ENCODE measurements at regions not wholly inside any gene's neighbourhood (a gene's known extent, or its start where the extent isn't known, plus 50 kb on each side); places are given as distances from the start of the nearest gene placed in this dataset.
A peak's percentile ranks its signal among the peaks of the same experiment; 100 is the strongest.

DNA sequence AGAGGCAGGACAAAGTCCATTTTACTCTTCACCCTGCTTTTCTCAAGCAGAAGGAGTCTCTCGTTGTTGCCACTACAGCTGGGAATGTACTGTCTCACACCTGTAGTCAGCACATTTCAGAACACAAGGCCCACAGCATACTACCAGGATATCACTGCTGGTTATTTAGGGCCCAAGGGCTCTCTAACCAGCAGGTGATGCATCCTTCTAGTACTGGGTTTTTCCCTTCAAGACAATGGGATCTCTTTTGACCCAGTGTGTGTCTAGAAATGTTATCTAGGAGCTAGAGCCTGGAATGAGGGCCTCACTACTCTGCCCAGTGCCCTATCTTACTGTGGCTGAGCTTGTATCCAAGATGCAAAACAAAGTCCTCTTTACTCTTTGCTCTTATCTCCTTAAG is 235.1 kb upstream of the PRR16 start:
- no peak overlapping the region for H3K4me3 ChIP-seq (ENCODE audit: low read depth, low read length)
- no peak for TF ChIP-seq CTCF (IDR thresholded peaks at IDR 0.05; ENCODE audit: insufficient read depth, low read length)
- DNase-seq (ENCODE audit: low read depth), result no peak

DNA sequence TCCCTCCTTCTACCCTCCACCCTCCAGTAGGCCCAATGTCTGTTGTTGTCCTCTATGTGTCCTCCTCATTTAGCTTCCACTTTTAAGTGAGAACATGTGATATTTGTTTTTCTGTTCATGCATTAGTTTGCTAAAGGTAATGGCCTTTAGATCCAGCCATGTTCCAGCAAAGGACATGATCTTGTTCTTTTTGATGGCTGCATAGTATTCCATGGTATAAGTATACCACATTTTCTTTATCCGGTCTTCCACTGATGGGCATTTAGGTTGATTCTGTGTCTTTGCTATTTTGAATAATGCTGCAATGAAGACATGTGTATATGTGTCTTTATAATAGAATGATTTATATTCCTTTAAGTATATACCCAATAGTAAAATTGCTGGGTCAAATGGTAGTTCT is 232.5 kb upstream of the PRR16 start:
- TF ChIP-seq CTCF (IDR thresholded peaks at IDR 0.05; ENCODE audit: insufficient read depth, low read length), result no peak
- H3K4me3 ChIP-seq (ENCODE audit: low read depth, low read length), result no peak overlapping the region
- DNase-seq (ENCODE audit: low read depth), result no peak

DNA sequence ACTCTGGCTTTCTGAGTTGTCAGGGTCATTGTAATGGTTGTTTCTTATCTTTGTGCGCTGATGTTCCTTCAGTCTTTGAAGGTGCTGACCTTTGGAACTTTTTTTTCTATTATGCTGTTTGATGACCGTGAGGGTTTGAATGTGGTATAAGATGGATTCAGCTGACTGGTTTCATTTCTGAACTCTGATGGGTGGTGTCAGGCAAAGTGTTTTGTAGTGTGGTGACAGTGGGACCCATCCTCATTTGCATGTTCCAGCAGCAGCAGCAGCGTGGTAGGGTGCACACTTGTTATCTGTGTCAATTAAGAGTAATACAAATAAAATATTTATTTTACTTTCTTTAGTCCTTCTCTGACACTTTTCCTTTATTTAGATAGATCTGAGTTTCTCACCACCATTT is 227.7 kb upstream of the PRR16 start:
- no peak for DNase-seq (ENCODE audit: low read depth)
- no peak for TF ChIP-seq CTCF (IDR thresholded peaks at IDR 0.05; ENCODE audit: insufficient read depth, low read length)
- H3K4me3 ChIP-seq (ENCODE audit: low read depth, low read length), result no peak overlapping the region

GRCh38 chr5:120239086-120239485 is 225.0 kb upstream of the PRR16 start:
- H3K4me3 ChIP-seq (ENCODE audit: low read depth, low read length), result no peak overlapping the region
- no peak for DNase-seq (ENCODE audit: low read depth)
- TF ChIP-seq CTCF (IDR thresholded peaks at IDR 0.05; ENCODE audit: insufficient read depth, low read length), result no peak

DNA sequence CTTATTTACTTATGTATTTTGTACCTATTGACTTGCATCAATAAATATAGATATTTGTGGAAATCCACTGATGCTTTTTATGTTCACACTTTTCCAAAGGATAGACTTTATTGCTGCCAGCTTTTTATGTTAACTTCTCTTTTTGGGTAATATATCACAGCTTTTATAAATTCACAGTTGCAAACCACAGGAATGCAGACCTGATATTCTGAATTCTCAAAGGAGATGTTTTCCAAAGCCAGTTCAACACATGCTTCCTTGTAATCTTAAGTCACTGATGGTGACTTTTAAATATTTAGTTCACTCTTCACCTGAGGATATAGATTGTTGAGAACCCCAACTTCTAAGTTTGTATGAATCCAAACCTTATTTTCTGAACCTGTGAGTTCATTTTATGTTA is 223.4 kb upstream of the PRR16 start:
- DNase-seq (ENCODE audit: low read depth), result peak; percentile 25
- TF ChIP-seq CTCF (IDR thresholded peaks at IDR 0.05; ENCODE audit: insufficient read depth, low read length), result no peak
- H3K4me3 ChIP-seq (ENCODE audit: low read depth, low read length), result no peak overlapping the region

GRCh38 chr5:120241400-120241799 is 222.7 kb upstream of the PRR16 start:
- DNase-seq (ENCODE audit: low read depth), result no peak
- H3K4me3 ChIP-seq (ENCODE audit: low read depth, low read length), result no peak overlapping the region
- TF ChIP-seq CTCF (IDR thresholded peaks at IDR 0.05; ENCODE audit: insufficient read depth, low read length), result no peak

DNA sequence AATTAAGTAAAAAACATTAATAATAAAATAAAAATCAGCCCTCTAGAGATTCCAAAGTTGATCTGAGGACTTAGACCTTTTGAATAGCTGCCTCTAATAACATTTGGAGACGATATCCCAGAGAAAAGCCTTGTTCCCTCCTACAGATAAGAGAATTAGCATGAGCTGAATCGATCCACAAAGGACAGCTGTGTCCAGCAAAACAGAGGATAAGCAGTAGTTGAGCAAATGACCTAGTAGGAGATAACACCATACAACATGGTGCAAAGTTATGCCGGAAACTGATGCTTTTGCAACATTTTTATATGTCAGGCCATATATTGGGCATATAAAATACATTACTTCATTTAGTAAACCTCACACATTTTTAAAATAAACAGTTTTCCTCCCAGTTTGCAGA is 212.2 kb upstream of the PRR16 start:
- no peak for DNase-seq (ENCODE audit: low read depth)
- no peak for TF ChIP-seq CTCF (IDR thresholded peaks at IDR 0.05; ENCODE audit: insufficient read depth, low read length)

More for the DNA sequence above, 212.2 kb upstream of the PRR16 start:
- no peak overlapping the region for H3K4me3 ChIP-seq (ENCODE audit: low read depth, low read length)

All from fibroblast of the aortic adventitia (primary cell).